ENCODE measurements at regions not wholly inside any gene's neighbourhood (a gene's known extent, or its start where the extent isn't known, plus 50 kb on each side); places are given as distances from the start of the nearest gene placed in this dataset.
"Not testable (repeated sequence)": the region's sequence is repeated elsewhere in the genome, so short reads cannot be mapped to it uniquely, and the experiment has no call there.

- FAIRE-seq = no peak
- DNase-seq (ENCODE audit: low spot score in 2 of 2) = no peak
Observed at GRCh38 chr5:101425339-101425859, 522.3 kb upstream of the ST8SIA4 start.

- DNase-seq (ENCODE audit: low spot score in 2 of 2) (no peak), FAIRE-seq (no peak)
Observed at GRCh38 chr5:101424530-101425175, 521.6 kb upstream of the ST8SIA4 start.

- no peak for FAIRE-seq
- DNase-seq (ENCODE audit: low spot score in 2 of 2) = no peak
Observed at GRCh38 chr5:101418713-101419118, 515.6 kb upstream of the ST8SIA4 start.

GRCh38 chr5:101404531-101404930 is 501.4 kb upstream of the ST8SIA4 start:
- DNase-seq (ENCODE audit: low spot score in 2 of 2) (no peak), FAIRE-seq (no peak)

- FAIRE-seq (no peak), DNase-seq (ENCODE audit: low spot score in 2 of 2) (no peak)
Observed at GRCh38 chr5:101393795-101394450, 490.8 kb upstream of the ST8SIA4 start.

GRCh38 chr5:101390151-101390908 is 487.2 kb upstream of the ST8SIA4 start:
- FAIRE-seq (peak; percentile 23), DNase-seq (ENCODE audit: low spot score in 2 of 2) (peak in 1 of 2 donors; percentile 1)

- FAIRE-seq = no peak
- no peak for DNase-seq (ENCODE audit: low spot score in 2 of 2)
Observed at GRCh38 chr5:101385276-101385675, 482.2 kb upstream of the ST8SIA4 start.

- DNase-seq (ENCODE audit: low spot score in 2 of 2) = no peak
- no peak for FAIRE-seq
Observed at GRCh38 chr5:101370181-101370580, 467.1 kb upstream of the ST8SIA4 start.

GRCh38 chr5:101364469-101364868 is 461.4 kb upstream of the ST8SIA4 start:
- no peak for DNase-seq (ENCODE audit: low spot score in 2 of 2)
- no peak for FAIRE-seq

GRCh38 chr5:101362067-101362466 is 459.0 kb upstream of the ST8SIA4 start:
- FAIRE-seq (no peak), DNase-seq (ENCODE audit: low spot score in 2 of 2) (no peak)

- FAIRE-seq = no peak
- DNase-seq (ENCODE audit: low spot score in 2 of 2) = no peak
Observed at GRCh38 chr5:101346906-101347305, 443.8 kb upstream of the ST8SIA4 start.

GRCh38 chr5:101346447-101346846 is 443.4 kb upstream of the ST8SIA4 start:
- FAIRE-seq (no peak), DNase-seq (ENCODE audit: low spot score in 2 of 2) (no peak)

GRCh38 chr5:101338226-101338625 is 435.1 kb upstream of the ST8SIA4 start:
- FAIRE-seq = no peak
- no peak for DNase-seq (ENCODE audit: low spot score in 2 of 2)

- DNase-seq (ENCODE audit: low spot score in 2 of 2) = no peak
- FAIRE-seq = no peak
Observed at GRCh38 chr5:101327816-101328215, 424.7 kb upstream of the ST8SIA4 start.

GRCh38 chr5:101326766-101327165 is 423.7 kb upstream of the ST8SIA4 start:
- no peak for FAIRE-seq
- DNase-seq (ENCODE audit: low spot score in 2 of 2) = no peak

- not testable (repeated sequence) for DNase-seq (ENCODE audit: low spot score in 2 of 2); FAIRE-seq
Observed at GRCh38 chr5:101316401-101316800, 413.3 kb upstream of the ST8SIA4 start.

- FAIRE-seq (no peak), DNase-seq (ENCODE audit: low spot score in 2 of 2) (no peak)
Observed at GRCh38 chr5:101306391-101307137, 403.5 kb upstream of the ST8SIA4 start.

GRCh38 chr5:101296477-101296876 is 393.4 kb upstream of the ST8SIA4 start:
- DNase-seq (ENCODE audit: low spot score in 2 of 2) = no peak
- FAIRE-seq = no peak

GRCh38 chr5:101292199-101292598 is 389.1 kb upstream of the ST8SIA4 start:
- no peak for FAIRE-seq
- no peak for DNase-seq (ENCODE audit: low spot score in 2 of 2)

GRCh38 chr5:101290761-101291160 is 387.7 kb upstream of the ST8SIA4 start:
- not testable (repeated sequence) for DNase-seq (ENCODE audit: low spot score in 2 of 2); FAIRE-seq

GRCh38 chr5:101288633-101289032 is 385.6 kb upstream of the ST8SIA4 start:
- DNase-seq (ENCODE audit: low spot score in 2 of 2) (no peak), FAIRE-seq (no peak)

All from frontal cortex (tissue), 3 donors.